ENCODE measurements at regions not wholly inside any gene's neighbourhood (a gene's known extent, or its start where the extent isn't known, plus 50 kb on each side); places are given as distances from the start of the nearest gene placed in this dataset.

GRCh38 chr7:79786187-79786586 lies 332.7 kb upstream of the MAGI2 start:
- no peak for TF ChIP-seq POLR2A (IDR thresholded peaks at IDR 0.05)
- no peak for TF ChIP-seq CTCF (IDR thresholded peaks at IDR 0.05)

Measured in uterus (tissue), 2 donors.